ENCODE measurements at regions not wholly inside any gene's neighbourhood (a gene's known extent, or its start where the extent isn't known, plus 50 kb on each side); places are given as distances from the start of the nearest gene placed in this dataset.

GRCh38 chr11:121892863-121893262 is 223.2 kb downstream of the BLID start:
- intact Hi-C loops (cut with DNase I; ENCODE audit: low total_unique reads), result no loop called here
- peak overlapping the region in 1 of 2 donors; percentile 55 for H3K27ac ChIP-seq
- no peak overlapping the region for H3K4me3 ChIP-seq
- H3K9me3 ChIP-seq, result no peaks in the 10 kb centered on the region
- no peak for TF ChIP-seq CTCF (IDR thresholded peaks at IDR 0.05)
- no peak for TF ChIP-seq POLR2A (IDR thresholded peaks at IDR 0.05)
- no peak for TF ChIP-seq POLR2AphosphoS5 (IDR thresholded peaks at IDR 0.05)
- no peaks in the 10 kb centered on the region for H3K36me3 ChIP-seq
- DNase-seq (ENCODE audit: low spot score in 2 of 2), result no peak
- no peaks in the 10 kb centered on the region for H3K27me3 ChIP-seq
- H3K4me1 ChIP-seq, result no peaks in the 10 kb centered on the region

GRCh38 chr11:121892131-121892681 is 223.8 kb downstream of the BLID start:
- H3K36me3 ChIP-seq, result no peaks in the 10 kb centered on the region
- no peak overlapping the region for H3K4me3 ChIP-seq
- no peak for DNase-seq (ENCODE audit: low spot score in 2 of 2)
- no peaks in the 10 kb centered on the region for H3K9me3 ChIP-seq
- TF ChIP-seq POLR2A (IDR thresholded peaks at IDR 0.05) (no peak), POLR2AphosphoS5 (IDR thresholded peaks at IDR 0.05) (peak in 1 of 3 donors; percentile 12)
- intact Hi-C loops (cut with DNase I; ENCODE audit: low total_unique reads), result no loop called here
- H3K27ac ChIP-seq, result peak overlapping the region; percentile 40 to 44
- H3K4me1 ChIP-seq, result no peaks in the 10 kb centered on the region
- no peaks in the 10 kb centered on the region for H3K27me3 ChIP-seq

GRCh38 chr11:121890946-121891515 is 225.0 kb downstream of the BLID start:
- TF ChIP-seq POLR2A (IDR thresholded peaks at IDR 0.05) (no peak), CTCF (IDR thresholded peaks at IDR 0.05) (no peak)
- Histone ChIP-seq H3K36me3 (no peaks in the 10 kb centered on the region), H3K27ac (peak overlapping the region in 1 of 2 donors; percentile 38), H3K9me3 (no peaks in the 10 kb centered on the region), H3K4me1 (no peaks in the 10 kb centered on the region), H3K4me3 (no peak overlapping the region), H3K27me3 (no peaks in the 10 kb centered on the region)
- intact Hi-C loops (cut with DNase I; ENCODE audit: low total_unique reads), result no loop called here
- DNase-seq (ENCODE audit: low spot score in 2 of 2), result no peak

GRCh38 chr11:121890377-121890776 is 225.6 kb downstream of the BLID start:
- Histone ChIP-seq H3K36me3 (no peaks in the 10 kb centered on the region), H3K4me3 (no peak overlapping the region), H3K27me3 (no peaks in the 10 kb centered on the region), H3K27ac (no peak overlapping the region), H3K4me1 (no peaks in the 10 kb centered on the region), H3K9me3 (no peaks in the 10 kb centered on the region)
- TF ChIP-seq POLR2A (IDR thresholded peaks at IDR 0.05) (no peak), POLR2AphosphoS5 (IDR thresholded peaks at IDR 0.05) (no peak), CTCF (IDR thresholded peaks at IDR 0.05) (no peak)
- peak in 1 of 2 donors; percentile 45 for DNase-seq (ENCODE audit: low spot score in 2 of 2)
- intact Hi-C loops (cut with DNase I; ENCODE audit: low total_unique reads), result no loop called here

GRCh38 chr11:121889931-121890330 is 226.1 kb downstream of the BLID start:
- no peak for DNase-seq (ENCODE audit: low spot score in 2 of 2)
- no peaks in the 10 kb centered on the region for H3K27me3 ChIP-seq
- H3K27ac ChIP-seq, result no peak overlapping the region
- no peaks in the 10 kb centered on the region for H3K9me3 ChIP-seq
- H3K4me1 ChIP-seq, result no peaks in the 10 kb centered on the region
- no peak overlapping the region for H3K4me3 ChIP-seq
- H3K36me3 ChIP-seq, result no peaks in the 10 kb centered on the region
- intact Hi-C loops (cut with DNase I; ENCODE audit: low total_unique reads), result no loop called here
- no peak for TF ChIP-seq POLR2A (IDR thresholded peaks at IDR 0.05)
- TF ChIP-seq CTCF (IDR thresholded peaks at IDR 0.05), result no peak
- no peak for TF ChIP-seq POLR2AphosphoS5 (IDR thresholded peaks at IDR 0.05)

Measured in breast epithelium (tissue), 4 donors.